HG03565 (cell line): ENCODE measurements at regions not wholly inside any gene's neighbourhood (a gene's known extent, or its start where the extent isn't known, plus 50 kb on each side); places are given as distances from the start of the nearest gene placed in this dataset.

ENCODE experiments used
- ATAC-seq: cut with Tn5 transposase; IDR thresholded peaks from one replicate; pipeline ENCODE4 v1.9.1; 2021; ENCODE audit warnings: mild to moderate bottlenecking, moderate library complexity; ENCODE audit not compliant: unreplicated experiment

DNA sequence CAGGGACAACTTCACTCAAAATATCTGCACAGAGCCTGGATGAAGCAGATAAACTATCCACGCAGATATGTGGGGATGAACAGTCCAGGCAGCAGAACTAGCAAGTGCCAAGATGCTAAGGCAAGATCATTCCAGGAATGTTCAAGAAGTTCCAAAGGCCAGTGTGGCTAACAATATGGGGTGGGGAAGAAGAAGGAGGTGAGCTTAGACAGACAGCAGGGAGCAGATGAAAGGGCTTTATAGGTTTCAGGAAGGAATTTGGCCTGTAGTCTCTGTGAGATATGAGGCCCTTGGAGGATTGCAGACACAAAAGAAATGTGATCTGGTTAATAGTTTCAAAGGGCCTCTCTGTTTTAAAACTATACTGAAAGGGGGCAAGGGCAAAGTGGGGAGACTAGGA is 63.5 kb upstream of the PPM1H start:
- no peak for ATAC-seq

DNA sequence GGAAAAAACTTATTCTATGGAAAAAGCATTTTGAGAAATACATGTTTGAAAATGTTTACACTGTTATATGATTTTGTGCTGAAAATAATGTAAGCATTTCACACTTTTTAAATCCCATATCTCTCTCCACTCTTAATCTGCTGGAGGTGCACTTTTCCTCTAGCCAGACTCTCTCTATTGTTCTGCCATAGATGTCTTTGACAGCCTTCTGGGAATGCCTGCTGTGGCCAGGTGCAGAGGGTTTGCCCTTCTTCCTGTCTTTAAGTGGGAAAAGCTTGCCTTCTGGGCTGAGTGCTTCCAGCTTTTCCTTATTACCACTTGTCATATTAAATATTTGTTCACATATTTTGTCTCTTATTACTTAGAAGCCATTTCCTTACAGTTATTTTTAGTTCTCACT is 60.1 kb upstream of the PPM1H start:
- ATAC-seq: no peak

DNA sequence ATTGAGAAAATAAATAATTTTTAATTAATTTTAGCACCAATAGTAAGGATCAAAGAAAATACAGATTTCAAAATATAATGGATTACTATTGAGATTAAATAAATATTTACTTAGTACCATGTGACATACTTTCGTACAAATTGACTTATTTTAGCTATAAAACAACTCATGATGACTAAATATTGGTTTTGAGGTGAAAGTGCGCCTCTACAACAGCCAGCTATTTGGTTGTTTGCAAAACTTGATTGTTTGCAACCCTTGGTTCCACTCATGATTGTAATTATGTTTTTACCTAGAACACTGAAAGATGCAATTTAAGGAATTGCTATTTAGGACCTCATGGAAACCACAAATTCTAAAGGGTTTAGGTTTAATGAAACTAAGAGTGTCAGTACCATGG is 51.9 kb upstream of the PPM1H start:
- no peak for ATAC-seq
